Heart right ventricle (tissue), 16 donors: ENCODE measurements at regions not wholly inside any gene's neighbourhood (a gene's known extent, or its start where the extent isn't known, plus 50 kb on each side); places are given as distances from the start of the nearest gene placed in this dataset.

Experiments
- ATAC-seq, 8 donors: fragments of 200-7000 bp; cut with Tn5 transposase; one replicate each; pipeline ENCODE4 v1.9.1; 2020; ENCODE audit warnings: mild to moderate bottlenecking in 8 of 8, moderate library complexity in 8 of 8, moderate number of reproducible peaks in 1 of 8
- DNase-seq, 2 donors: peaks; one replicate each; pipeline ENCODE4 v3.0.0-alpha.2; 2020
- H3K27ac ChIP-seq, 10 donors: fragments of 200-600 bp; sonication (generic) in 2 of 10; one replicate each; pipeline versions ENCODE4 v1.5.0 to v1.8.0; 2020 to 2022; ENCODE audit warnings: mild to moderate bottlenecking in 3 of 10
- H3K27me3 ChIP-seq, 7 donors: fragments of 200-600 bp; one replicate each; pipeline ENCODE4 v1.8.0; 2021 to 2022; ENCODE audit warnings: mild to moderate bottlenecking in 2 of 7
- H3K36me3 ChIP-seq, 9 donors: fragments of 200-600 bp; sonication (generic) in 1 of 9; one replicate each; pipeline versions ENCODE4 v1.5.0 to v1.8.0; 2020 to 2022; ENCODE audit warnings: mild to moderate bottlenecking in 2 of 9
- H3K4me1 ChIP-seq, 9 donors: fragments of 200-600 bp; sonication (generic) in 1 of 9; one replicate each; pipeline versions ENCODE4 v1.5.0 to v1.8.0; 2020 to 2022; ENCODE audit warnings: mild to moderate bottlenecking in 4 of 9
- H3K4me3 ChIP-seq, 10 donors: fragments of 200-600 bp; sonication (generic) in 2 of 10; one replicate each; pipeline versions ENCODE4 v1.5.0 to v1.8.0; 2020 to 2022; ENCODE audit warnings: mild to moderate bottlenecking in 7 of 10, moderate library complexity in 2 of 10
- H3K9me3 ChIP-seq, 11 donors: fragments of 200-600 bp in 10 of 11; sonication (generic) in 2 of 11; one replicate each; pipeline versions ENCODE4 v1.5.0 to v1.8.0; 2013 to 2022; ENCODE audit warnings: mild to moderate bottlenecking in 2 of 11, control low read depth in 1 of 11, moderate library complexity in 1 of 11
- CTCF ChIP-seq, 9 donors: fragments of 200-600 bp; sonication (generic) in 2 of 9; IDR thresholded peaks; one replicate each; pipeline versions ENCODE4 v1.5.0 to v1.8.0; 2021 to 2022; ENCODE audit warnings: antibody characterized with exemption in 9 of 9, mild to moderate bottlenecking in 5 of 9, moderate library complexity in 1 of 9
- WGBS, 2 donors: extraction: QIAGEN DNeasy Blood & Tissue Kit; methylation state at CpG; one replicate each; pipeline ENCODE4 v1.1.7; 2013; ENCODE audit warnings: inconsistent platforms in 1 of 2; 5-methylcytosine and 5-hydroxymethylcytosine counted together
- intact Hi-C, 10 donors: fragments of 100-400 bp; cut with DNase I; formaldehyde crosslinking; loops; one replicate each; pipeline versions ENCODE4 v1.11.1 to v1.14.2; 2022
- donor health status: Arrhythmogenic right ventricular cardiomyopathy.
- donor health status: ischemic (EF 13 %, LVEDD 7.1; RV severe dilation, severe dysfunction).
- donor health status: healthy with polysubstance abuse.
- donor health status: DM: no; HTN: yes; CAD: no.
- donor health status: DM: no; HTN: no; CAD: no.
- donor health status: ischemic (EF 25% LVEDD 6.9; RV normal size, moderate dysfunction).
- donor health status: ischemic (EF 25% LVEDD 5.7; RV mildly dilated, moderate dysfunction).
- donor health status: healthy.
- donor health status: DM: yes; HTN: yes; CAD: no.
- donor health status: Ischemic cardiomyopathy.
- donor health status: ischemic (EF 35%, LVEDD 5.7; RV mildly dilated, moderate dysfunction).
- donor health status: nonischemic (EF 11% LVEDD 7.7; RV severe dilation, severe dysfunction).
- donor health status: DM: yes; HTN: yes; CAD: no.
- donor health status: PGD.
- donor health status: ischemic (EF 29% LVEDD 5.4; RV normal size, mild dysfunction).
- donor health status: nonischemic (EF 23%, LVEDD 6.1; RV moderate dilation, normal function).

DNA sequence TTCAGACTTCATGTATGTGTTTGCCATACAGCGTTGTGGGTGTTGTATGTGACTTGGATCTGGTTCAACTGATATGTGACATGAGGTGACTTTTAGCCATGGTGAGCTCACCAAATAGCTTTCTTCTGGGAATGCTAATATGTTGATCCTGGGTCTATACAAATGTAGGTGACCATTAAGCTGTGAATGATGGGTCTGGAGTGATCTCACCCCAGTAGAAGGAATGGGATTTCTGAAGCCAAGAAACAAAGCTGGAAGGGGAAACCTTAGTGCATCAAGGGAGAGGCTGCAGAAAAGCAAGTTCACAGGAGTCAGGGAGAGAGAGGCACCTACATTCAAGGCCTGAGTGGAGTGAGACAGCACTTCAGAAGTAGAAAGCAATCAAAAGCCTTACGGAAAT, 421.0 kb upstream of the THRB start:
- DNase-seq (no peak), ATAC-seq (no peak)
- no peak for TF ChIP-seq CTCF (IDR thresholded peaks at IDR 0.05)
- H3K27me3 ChIP-seq: no peaks in the 10 kb centered on the region
- H3K27ac ChIP-seq: no peak overlapping the region
- no peaks in the 10 kb centered on the region for H3K9me3 ChIP-seq
- intact Hi-C loops: no loop called here
- H3K4me3 ChIP-seq: no peak overlapping the region
- no peaks in the 10 kb centered on the region for H3K36me3 ChIP-seq
- WGBS, 2 donors: 78 to 79% methylated on average over 2 of the region's 2 CpGs
- H3K4me1 ChIP-seq: no peaks in the 10 kb centered on the region

GRCh38 chr3:24917908-24918307, 423.3 kb upstream of the THRB start:
- WGBS, 2 donors: 93 to 96% methylated on average over 5 of the region's 5 CpGs
- TF ChIP-seq CTCF (IDR thresholded peaks at IDR 0.05): no peak
- DNase-seq (no peak), ATAC-seq (no peak)
- H3K4me3 ChIP-seq: no peak overlapping the region
- H3K27ac ChIP-seq: no peak overlapping the region
- intact Hi-C loops: no loop called here
- no peaks in the 10 kb centered on the region for H3K36me3 ChIP-seq
- H3K9me3 ChIP-seq: no peaks in the 10 kb centered on the region
- H3K27me3 ChIP-seq: no peaks in the 10 kb centered on the region
- H3K4me1 ChIP-seq: no peaks in the 10 kb centered on the region

DNA sequence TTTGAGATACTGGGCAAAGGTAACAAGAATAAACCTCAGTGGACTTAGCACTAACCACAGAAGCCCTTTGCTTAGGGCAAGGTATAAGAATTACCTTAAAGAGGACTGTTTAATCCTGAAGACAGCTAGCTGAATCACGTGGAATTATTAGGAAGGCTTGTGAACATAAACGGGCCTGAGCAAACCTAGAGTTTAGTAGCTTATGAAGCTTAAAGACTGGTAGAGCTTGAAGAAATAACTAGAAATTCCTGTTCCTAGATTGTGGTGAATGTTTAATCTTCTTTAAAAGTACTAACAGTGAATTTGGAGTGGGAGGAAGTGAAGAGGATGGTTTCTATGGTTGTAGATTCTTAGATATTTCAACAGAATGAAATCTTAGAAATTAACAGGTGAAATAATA, 428.9 kb upstream of the THRB start:
- Histone ChIP-seq H3K9me3 (no peaks in the 10 kb centered on the region), H3K27ac (no peak overlapping the region), H3K4me1 (no peaks in the 10 kb centered on the region), H3K36me3 (no peaks in the 10 kb centered on the region), H3K4me3 (no peak overlapping the region), H3K27me3 (no peaks in the 10 kb centered on the region)
- intact Hi-C loops: no loop called here
- WGBS, 2 donors: 82 to 83% methylated on average over 2 of the region's 2 CpGs
- TF ChIP-seq CTCF (IDR thresholded peaks at IDR 0.05): no peak
- ATAC-seq (no peak), DNase-seq (no peak)

DNA sequence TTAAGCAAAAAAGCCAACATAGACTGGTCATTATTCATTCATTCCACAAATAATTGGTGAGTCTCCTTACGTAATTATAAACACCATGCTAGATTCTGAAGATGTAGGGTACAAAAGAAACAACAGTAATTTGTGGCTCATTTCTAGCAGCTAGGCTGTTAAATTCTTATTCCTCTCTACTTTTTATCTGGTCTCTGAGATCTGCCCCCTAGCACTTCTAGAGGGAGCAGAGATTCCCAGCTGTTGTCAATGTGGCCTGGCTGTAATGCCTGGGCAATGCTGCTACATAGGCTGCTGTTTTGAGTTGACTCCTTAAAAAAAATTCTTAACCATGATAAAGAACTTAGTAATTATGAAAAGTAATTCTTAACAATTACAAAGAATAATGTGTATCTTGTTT, 434.9 kb upstream of the THRB start:
- no peak for TF ChIP-seq CTCF (IDR thresholded peaks at IDR 0.05)
- DNase-seq (no peak), ATAC-seq (no peak)
- intact Hi-C loops: no loop called here
- Histone ChIP-seq H3K27ac (no peak overlapping the region), H3K36me3 (no peaks in the 10 kb centered on the region), H3K27me3 (no peaks in the 10 kb centered on the region), H3K4me3 (no peak overlapping the region), H3K4me1 (no peaks in the 10 kb centered on the region), H3K9me3 (no peaks in the 10 kb centered on the region)
- 94% methylated on average over 1 of the region's 1 CpG for WGBS, 2 donors

DNA sequence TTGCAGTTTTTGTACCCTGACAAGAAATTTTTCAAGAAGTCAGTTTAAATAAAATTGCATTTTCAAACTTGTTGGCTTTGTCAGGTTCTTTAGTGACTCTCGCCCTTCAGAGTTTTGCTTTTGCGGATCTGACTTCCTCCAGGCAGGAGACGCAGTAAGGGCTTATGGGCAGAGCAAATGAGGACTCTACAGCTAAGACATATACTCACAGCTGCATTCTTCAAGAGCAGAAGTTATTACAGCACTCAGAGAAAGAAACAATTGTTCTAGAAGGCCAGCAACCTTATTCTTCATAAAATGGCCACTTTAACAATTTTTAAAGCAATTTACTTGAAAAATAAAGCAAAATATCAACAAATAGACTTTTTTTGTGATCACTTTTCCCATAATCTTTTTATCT, 438.8 kb upstream of the THRB start:
- intact Hi-C loops: no loop called here
- H3K4me1 ChIP-seq: no peaks in the 10 kb centered on the region
- H3K9me3 ChIP-seq: no peaks in the 10 kb centered on the region
- no peaks in the 10 kb centered on the region for H3K36me3 ChIP-seq
- no peak overlapping the region for H3K27ac ChIP-seq
- no peaks in the 10 kb centered on the region for H3K27me3 ChIP-seq
- WGBS, 2 donors: 91 to 95% methylated on average over 3 of the region's 3 CpGs
- no peak for ATAC-seq
- H3K4me3 ChIP-seq: no peak overlapping the region
- TF ChIP-seq CTCF (IDR thresholded peaks at IDR 0.05): no peak
- DNase-seq: no peak
